Prostate gland (tissue), 2 donors: ENCODE measurements at regions not wholly inside any gene's neighbourhood (a gene's known extent, or its start where the extent isn't known, plus 50 kb on each side); places are given as distances from the start of the nearest gene placed in this dataset.

Experiments used
- CTCF ChIP-seq, 4 experiments: fragments of 200-600 bp in 2 of 4; fragments of 450-650 bp in 2 of 4; sonication (generic) in 2 of 4; IDR thresholded peaks; 1 replicate in 3 of 4; 2 replicates in 1 of 4; pipeline ENCODE4 v1.5.1; 2016 to 2019; ENCODE audit warnings: antibody characterized with exemption in 4 of 4, mild to moderate bottlenecking in 2 of 4, moderate library complexity in 2 of 4
- POLR2AphosphoS5 ChIP-seq: sonication (generic); formaldehyde crosslinking; IDR thresholded peaks from one replicate; pipeline ENCODE4 v1.6.1; 2017; ENCODE audit warnings: antibody characterized with exemption

GRCh38 chr9:105053209-105053652 is 125.3 kb upstream of the ABCA1 start:
- TF ChIP-seq CTCF (IDR thresholded peaks at IDR 0.05) (no peak), POLR2AphosphoS5 (no peak)
